GM18508 (cell line): ENCODE measurements at regions not wholly inside any gene's neighbourhood (a gene's known extent, or its start where the extent isn't known, plus 50 kb on each side); places are given as distances from the start of the nearest gene placed in this dataset.

ENCODE experiments used
- ATAC-seq: cut with Tn5 transposase; IDR thresholded peaks from one replicate; pipeline ENCODE4 v1.9.1; 2021; ENCODE audit warnings: moderate number of reproducible peaks; ENCODE audit not compliant: insufficient read depth, unreplicated experiment

- ATAC-seq, result no peak
Observed at GRCh38 chr19:31096935-31097545, 252.2 kb downstream of the TSHZ3 start.

GRCh38 chr19:31096062-31096830 lies 253.0 kb downstream of the TSHZ3 start:
- no peak for ATAC-seq

- ATAC-seq, result no peak
Observed at GRCh38 chr19:31095100-31095804, 254.0 kb downstream of the TSHZ3 start.

- ATAC-seq, result no peak
Observed at GRCh38 chr19:31092274-31092673, 257.0 kb downstream of the TSHZ3 start.

- no peak for ATAC-seq
Observed at GRCh38 chr19:31089681-31090080, 259.6 kb downstream of the TSHZ3 start.

- no peak for ATAC-seq
Observed at GRCh38 chr19:31085125-31085524, 264.1 kb downstream of the TSHZ3 start.

GRCh38 chr19:31083105-31083504 lies 266.1 kb downstream of the TSHZ3 start:
- no peak for ATAC-seq

- no peak for ATAC-seq
Observed at GRCh38 chr19:31075146-31075655, 274.0 kb downstream of the TSHZ3 start.

GRCh38 chr19:31074199-31075125 lies 274.8 kb downstream of the TSHZ3 start:
- no peak for ATAC-seq

GRCh38 chr19:31073485-31074198 lies 275.6 kb downstream of the TSHZ3 start:
- ATAC-seq, result no peak

GRCh38 chr19:31072451-31072850 lies 276.8 kb downstream of the TSHZ3 start:
- no peak for ATAC-seq

GRCh38 chr19:31071136-31071855 lies 277.9 kb downstream of the TSHZ3 start:
- ATAC-seq, result no peak

- ATAC-seq, result no peak
Observed at GRCh38 chr19:31070146-31071065, 278.8 kb downstream of the TSHZ3 start.

- no peak for ATAC-seq
Observed at GRCh38 chr19:31068268-31068667, 281.0 kb downstream of the TSHZ3 start.

- no peak for ATAC-seq
Observed at GRCh38 chr19:31066385-31066784, 282.9 kb downstream of the TSHZ3 start.

- ATAC-seq, result no peak
Observed at GRCh38 chr19:31064491-31064890, 284.7 kb downstream of the TSHZ3 start.

- ATAC-seq, result no peak
Observed at GRCh38 chr19:31058676-31059340, 290.4 kb downstream of the TSHZ3 start.
